GM12864 (cell line): ENCODE measurements at regions not wholly inside any gene's neighbourhood (a gene's known extent, or its start where the extent isn't known, plus 50 kb on each side); places are given as distances from the start of the nearest gene placed in this dataset.

Experiments
- DNase-seq: peaks from one replicate; pipeline ENCODE4 v3.0.0-alpha.2; 2011; ENCODE audit warnings: low read depth
- H3K4me3 ChIP-seq: 2 replicates; pipeline ENCODE4 v1.5.1; 2011; ENCODE audit warnings: mild to moderate bottlenecking, low read depth, low read length, control low read depth
- CTCF ChIP-seq: IDR thresholded peaks from 2 replicates; pipeline ENCODE4 v1.5.1; 2011; ENCODE audit warnings: low read depth, mild to moderate bottlenecking, moderate library complexity, low read length, control low read depth, inconsistent platforms; ENCODE audit errors: missing control alignments

GRCh38 chr5:125465703-125466102, 719.3 kb upstream of the ZNF608 start:
- no peak for TF ChIP-seq CTCF
- no peak for DNase-seq
- no peak overlapping the region for H3K4me3 ChIP-seq

- DNase-seq, result no peak
- no peak for TF ChIP-seq CTCF
- no peak overlapping the region for H3K4me3 ChIP-seq
Observed at GRCh38 chr5:125467222-125467621, 720.8 kb upstream of the ZNF608 start.

GRCh38 chr5:125470280-125470902, 724.0 kb upstream of the ZNF608 start:
- TF ChIP-seq CTCF, result no peak

GRCh38 chr5:125476901-125477585, 730.6 kb upstream of the ZNF608 start:
- no peak for TF ChIP-seq CTCF
- H3K4me3 ChIP-seq, result no peak overlapping the region
- no peak for DNase-seq

More at GRCh38 chr5:125470280-125470902, 724.0 kb upstream of the ZNF608 start:
- no peak overlapping the region for H3K4me3 ChIP-seq
- no peak for DNase-seq

- no peak for DNase-seq
- no peak overlapping the region for H3K4me3 ChIP-seq
- TF ChIP-seq CTCF, result no peak
Observed at GRCh38 chr5:125477586-125477975, 731.1 kb upstream of the ZNF608 start.

GRCh38 chr5:125478599-125478998, 732.2 kb upstream of the ZNF608 start:
- no peak for TF ChIP-seq CTCF
- H3K4me3 ChIP-seq, result no peak overlapping the region
- no peak for DNase-seq

GRCh38 chr5:125480911-125481310, 734.5 kb upstream of the ZNF608 start:
- TF ChIP-seq CTCF, result no peak
- no peak for DNase-seq
- H3K4me3 ChIP-seq, result no peak overlapping the region
